ENCODE measurements at regions not wholly inside any gene's neighbourhood (a gene's known extent, or its start where the extent isn't known, plus 50 kb on each side); places are given as distances from the start of the nearest gene placed in this dataset.

GRCh38 chr18:27808683-27809082, 368.2 kb downstream of the CDH2 start:
- H3K4me3 ChIP-seq (ENCODE audit: low read depth, low read length), result no peak overlapping the region
- TF ChIP-seq, protein P1, sequence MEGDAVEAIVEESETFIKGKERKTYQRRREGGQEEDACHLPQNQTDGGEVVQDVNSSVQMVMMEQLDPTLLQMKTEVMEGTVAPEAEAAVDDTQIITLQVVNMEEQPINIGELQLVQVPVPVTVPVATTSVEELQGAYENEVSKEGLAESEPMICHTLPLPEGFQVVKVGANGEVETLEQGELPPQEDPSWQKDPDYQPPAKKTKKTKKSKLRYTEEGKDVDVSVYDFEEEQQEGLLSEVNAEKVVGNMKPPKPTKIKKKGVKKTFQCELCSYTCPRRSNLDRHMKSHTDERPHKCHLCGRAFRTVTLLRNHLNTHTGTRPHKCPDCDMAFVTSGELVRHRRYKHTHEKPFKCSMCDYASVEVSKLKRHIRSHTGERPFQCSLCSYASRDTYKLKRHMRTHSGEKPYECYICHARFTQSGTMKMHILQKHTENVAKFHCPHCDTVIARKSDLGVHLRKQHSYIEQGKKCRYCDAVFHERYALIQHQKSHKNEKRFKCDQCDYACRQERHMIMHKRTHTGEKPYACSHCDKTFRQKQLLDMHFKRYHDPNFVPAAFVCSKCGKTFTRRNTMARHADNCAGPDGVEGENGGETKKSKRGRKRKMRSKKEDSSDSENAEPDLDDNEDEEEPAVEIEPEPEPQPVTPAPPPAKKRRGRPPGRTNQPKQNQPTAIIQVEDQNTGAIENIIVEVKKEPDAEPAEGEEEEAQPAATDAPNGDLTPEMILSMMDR (IDR thresholded peaks at IDR 0.05; ENCODE audit: insufficient read depth, low read depth, low read length, missing control alignments), result no peak
- no peak for DNase-seq (ENCODE audit: low read depth)

DNA sequence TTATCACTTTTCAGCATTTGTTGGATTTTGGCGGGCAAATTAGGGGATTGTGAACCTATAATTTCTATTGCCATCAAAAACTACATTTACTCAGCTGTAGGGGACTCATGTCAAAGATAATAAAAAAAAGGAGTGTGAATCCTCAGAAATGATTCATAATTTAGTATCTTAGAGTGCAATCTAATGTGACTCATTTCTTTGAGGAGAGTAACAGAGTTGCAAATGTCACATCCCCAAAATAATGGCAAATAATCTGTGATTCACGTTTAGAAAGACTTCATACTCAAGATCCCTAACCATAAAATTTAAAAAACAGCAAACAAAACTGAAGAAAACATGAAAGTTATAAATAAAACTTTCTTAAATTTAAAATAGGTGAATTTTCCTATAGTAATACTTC, 373.0 kb downstream of the CDH2 start:
- TF ChIP-seq, protein P1 (IDR thresholded peaks at IDR 0.05; ENCODE audit: insufficient read depth, low read depth, low read length, missing control alignments), result no peak
- H3K4me3 ChIP-seq (ENCODE audit: low read depth, low read length), result no peak overlapping the region

DNA sequence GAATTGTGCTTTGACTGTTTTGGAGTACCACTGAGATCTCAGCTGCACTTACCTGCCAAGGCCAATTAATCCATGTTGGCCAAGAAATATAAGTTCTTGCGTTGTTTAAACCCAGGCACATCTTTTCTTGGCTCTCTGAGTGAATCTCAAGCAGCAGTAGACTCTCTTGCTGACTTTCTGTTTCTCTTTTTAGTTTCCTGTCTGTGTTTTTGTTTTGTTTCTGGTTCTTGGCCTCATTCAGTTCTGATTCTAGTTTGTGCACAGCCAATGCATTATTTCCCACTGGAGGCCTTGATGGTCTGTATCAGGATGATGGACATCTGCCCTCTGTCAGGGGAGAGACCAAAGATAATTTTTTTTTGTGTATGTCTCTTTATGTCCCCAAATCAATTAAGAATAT, 379.4 kb downstream of the CDH2 start:
- TF ChIP-seq, protein P1 (IDR thresholded peaks at IDR 0.05; ENCODE audit: insufficient read depth, low read depth, low read length, missing control alignments), result no peak
- H3K4me3 ChIP-seq (ENCODE audit: low read depth, low read length), result 0 out of 2 replicates have a peak overlapping the region, but pooled peaks have one; percentile 2
- DNase-seq (ENCODE audit: low read depth), result peak; percentile 41

More for the DNA sequence above, 373.0 kb downstream of the CDH2 start:
- DNase-seq (ENCODE audit: low read depth), result no peak

DNA sequence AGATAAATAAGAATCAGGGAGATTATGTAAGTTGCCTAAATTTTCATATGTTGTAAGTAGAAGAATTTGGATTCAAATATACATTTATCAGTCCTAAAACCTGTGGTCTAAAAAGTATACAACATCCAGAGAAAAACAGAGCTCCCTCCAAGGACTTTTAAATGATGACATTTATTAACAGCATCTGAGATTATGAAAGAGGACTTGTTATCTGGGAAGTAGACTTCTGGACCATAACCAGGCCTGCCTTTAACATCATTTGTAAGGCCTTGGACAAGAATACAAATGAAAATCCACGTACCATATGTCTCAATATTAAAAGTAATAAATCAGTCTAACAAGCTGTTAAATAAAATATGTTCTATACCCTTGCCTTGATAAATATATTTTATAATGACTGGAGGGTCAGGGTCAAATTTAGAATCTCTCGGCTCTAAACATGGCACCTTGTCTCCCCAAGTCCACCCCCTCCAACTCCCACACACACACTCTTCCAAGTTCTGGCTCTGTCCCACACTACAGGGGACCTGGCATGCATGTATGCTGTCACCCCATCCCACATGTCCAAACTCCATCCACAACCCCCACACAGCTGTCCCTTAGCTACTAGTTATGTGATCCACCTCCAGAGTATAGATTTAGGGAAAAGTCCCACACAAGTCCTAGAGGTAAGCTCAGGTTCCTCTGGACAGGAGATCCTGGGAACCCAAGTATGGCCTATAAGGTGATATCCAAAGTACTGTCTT, 382.6 kb downstream of the CDH2 start:
- no peak for DNase-seq (ENCODE audit: low read depth)
- TF ChIP-seq, protein P1 (IDR thresholded peaks at IDR 0.05; ENCODE audit: insufficient read depth, low read depth, low read length, missing control alignments), result no peak
- no peak overlapping the region for H3K4me3 ChIP-seq (ENCODE audit: low read depth, low read length)

GRCh38 chr18:27793013-27793785, 383.7 kb downstream of the CDH2 start:
- DNase-seq (ENCODE audit: low read depth), result no peak
- H3K4me3 ChIP-seq (ENCODE audit: low read depth, low read length), result no peak overlapping the region
- TF ChIP-seq, protein P1 (IDR thresholded peaks at IDR 0.05; ENCODE audit: insufficient read depth, low read depth, low read length, missing control alignments), result no peak

- TF ChIP-seq, protein P1 (IDR thresholded peaks at IDR 0.05; ENCODE audit: insufficient read depth, low read depth, low read length, missing control alignments), result no peak
- no peak overlapping the region for H3K4me3 ChIP-seq (ENCODE audit: low read depth, low read length)
- no peak for DNase-seq (ENCODE audit: low read depth)
Observed at GRCh38 chr18:27789406-27789805, 387.5 kb downstream of the CDH2 start.
